HG03280 (cell line): ENCODE measurements at regions not wholly inside any gene's neighbourhood (a gene's known extent, or its start where the extent isn't known, plus 50 kb on each side); places are given as distances from the start of the nearest gene placed in this dataset.

Source experiments
- ATAC-seq: cut with Tn5 transposase; IDR thresholded peaks from one replicate; pipeline ENCODE4 v1.9.1; 2021; ENCODE audit warnings: mild to moderate bottlenecking, moderate library complexity; ENCODE audit not compliant: unreplicated experiment

DNA sequence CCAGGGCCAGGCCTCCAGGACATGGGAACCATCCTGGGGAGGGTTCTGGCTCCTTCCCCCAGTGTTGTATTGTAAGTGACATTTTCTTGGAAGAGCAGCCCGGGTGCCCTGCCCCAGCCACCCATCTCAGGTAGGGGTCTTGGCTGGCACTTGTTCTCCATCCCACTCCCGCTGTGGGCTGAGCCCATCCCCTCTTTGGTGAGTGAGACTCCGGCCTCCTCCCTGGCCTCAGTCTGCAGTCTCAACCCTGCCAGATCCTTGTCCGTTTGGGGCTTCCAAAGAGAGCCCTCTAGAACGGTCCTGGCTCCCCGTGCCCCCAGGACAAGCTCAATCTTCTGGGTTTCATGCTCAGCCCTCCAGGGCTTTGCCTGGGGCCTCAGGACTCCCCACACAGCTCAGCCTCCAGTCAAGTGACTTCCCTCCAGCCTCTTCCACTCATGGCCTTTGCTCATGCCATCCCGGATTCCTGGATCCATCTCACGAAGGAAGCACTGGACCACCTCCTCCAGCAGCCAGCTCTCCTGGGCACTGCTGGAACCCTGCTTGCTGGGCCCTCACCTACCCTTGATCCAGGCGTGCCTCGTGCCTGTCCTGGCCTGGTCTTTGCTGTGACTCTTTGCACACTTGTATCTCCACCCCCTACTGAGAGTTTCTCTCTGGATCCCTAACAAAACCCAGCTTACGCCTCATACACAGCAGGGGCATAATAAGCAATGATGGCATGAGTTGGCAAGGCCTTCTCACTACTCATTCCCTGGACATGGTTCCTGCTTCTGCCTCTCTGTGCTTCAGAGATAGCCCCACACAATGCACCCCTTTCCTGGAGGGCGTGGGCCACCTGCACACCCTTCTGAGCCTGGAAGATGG lies 297.4 kb upstream of the RTL1 start:
- no peak for ATAC-seq

DNA sequence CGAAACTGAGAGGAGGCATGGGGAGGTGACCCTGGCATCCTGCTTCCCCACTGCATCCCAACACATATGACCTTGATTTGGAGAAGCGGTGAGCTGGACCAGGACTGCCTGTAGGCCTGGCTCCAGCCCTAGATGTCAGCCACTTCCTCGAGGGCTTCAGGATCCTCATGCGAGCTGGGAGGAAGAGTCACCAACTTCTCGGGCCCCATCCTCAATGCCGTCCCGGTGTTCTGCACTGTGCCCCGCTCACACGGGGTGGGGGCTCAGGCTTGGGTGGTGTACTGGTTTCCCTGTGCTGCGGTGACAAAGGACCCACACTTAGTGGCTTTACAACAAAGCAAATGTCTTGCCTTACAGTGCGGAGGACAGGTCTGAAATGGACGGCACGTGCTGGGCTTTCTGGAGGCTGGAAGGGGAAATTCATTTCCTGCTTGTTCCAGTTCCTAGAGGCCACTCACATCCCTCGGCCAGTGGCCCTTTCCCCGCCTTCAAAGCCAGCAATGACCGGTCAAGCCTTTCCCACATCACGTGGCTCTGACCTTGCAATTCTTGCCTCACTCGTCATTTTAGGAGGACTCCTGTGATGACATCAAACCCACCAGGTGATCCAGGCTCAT lies 298.1 kb upstream of the RTL1 start:
- no peak for ATAC-seq

DNA sequence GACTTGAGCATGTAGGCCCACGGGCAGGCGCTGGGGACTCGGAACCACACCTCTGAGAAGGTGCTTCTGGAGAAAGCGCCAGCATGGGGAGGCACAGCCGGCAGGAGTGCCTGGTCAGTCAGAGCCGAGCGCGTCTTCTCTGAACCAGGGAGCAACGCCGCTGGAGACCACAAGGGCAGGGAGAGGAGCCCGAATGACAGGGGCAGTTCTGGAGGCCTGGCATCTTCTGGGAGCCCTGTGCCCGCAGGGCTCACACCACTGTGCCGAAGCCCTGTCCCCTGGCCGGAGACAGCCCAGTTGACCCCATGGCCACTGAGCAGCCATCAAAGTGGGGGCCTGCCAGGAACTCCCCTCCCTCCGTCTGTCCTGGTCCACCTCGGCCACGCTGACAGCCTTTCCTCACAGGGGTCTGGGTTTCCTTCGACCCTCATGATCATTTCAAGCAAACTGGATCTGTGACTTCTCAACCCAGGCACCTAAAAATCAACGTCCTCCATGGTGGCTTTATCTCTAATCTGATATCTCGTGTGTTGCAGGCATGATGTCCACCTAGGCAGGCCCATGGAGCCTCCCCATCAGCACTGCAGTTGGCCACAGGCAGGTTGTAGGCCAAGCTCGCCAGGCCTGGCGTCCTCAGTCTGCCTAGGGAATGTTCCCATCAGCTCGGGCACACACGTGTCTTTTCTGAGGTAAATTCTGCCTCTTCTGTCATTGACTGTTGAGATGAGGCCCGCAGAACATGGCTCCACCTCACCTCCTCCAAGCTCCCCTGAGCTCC lies 299.3 kb upstream of the RTL1 start:
- no peak for ATAC-seq

DNA sequence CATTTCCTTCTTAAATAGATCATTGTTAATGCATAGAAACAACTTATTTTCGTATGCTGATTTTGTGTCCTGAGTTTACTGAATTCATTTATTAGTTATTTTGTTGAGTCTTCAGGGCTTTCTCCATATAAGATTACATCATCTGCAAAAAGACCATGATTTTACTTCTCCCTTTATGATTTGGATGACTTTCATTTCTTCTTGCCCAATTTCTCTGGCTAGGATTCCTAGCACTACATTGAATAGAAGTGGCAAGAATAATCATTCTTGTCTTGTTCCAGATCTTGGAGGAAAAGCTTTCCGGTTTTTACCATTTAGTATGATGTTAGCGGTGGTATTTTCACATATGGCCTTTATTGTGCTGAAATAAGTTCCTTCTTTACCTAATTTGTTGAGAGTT lies 303.0 kb upstream of the RTL1 start:
- ATAC-seq = no peak

DNA sequence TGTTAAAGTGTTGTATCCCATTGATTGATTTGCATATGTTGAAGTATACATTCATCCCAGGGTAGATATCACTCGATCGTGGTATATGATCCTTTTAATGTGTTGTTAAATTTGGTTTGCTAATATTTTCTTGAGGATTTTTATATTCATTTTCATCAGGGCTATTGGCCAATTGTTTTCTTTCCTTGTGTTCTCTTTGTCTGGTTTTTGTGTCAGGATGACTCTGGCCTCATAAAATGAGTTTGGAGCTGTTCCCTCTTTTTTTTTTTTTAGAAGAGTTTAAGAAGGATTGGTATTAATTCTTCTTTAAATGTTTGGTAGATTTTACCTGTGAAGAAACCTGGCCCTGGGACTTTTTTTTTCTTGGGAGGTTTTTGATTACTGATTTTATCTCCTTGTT lies 303.5 kb upstream of the RTL1 start:
- no peak for ATAC-seq

DNA sequence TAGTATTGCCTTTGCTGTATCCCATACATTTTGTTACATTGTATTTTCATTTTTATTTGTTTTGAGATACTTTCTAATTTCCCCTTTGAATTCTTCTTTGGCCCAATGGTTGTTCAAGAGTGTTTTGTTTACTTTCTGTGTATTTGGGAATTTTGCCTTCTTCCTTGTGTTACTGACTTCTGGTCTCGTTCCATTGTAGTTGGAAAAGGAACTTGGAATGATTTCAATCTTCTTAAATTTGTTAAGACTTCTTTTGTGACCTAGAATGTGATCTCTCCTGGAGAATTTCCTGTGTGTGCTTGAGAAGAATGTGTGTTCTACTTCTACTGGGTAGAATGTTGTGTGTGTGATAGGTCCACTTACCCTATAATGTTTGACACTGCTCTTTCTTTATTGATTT lies 304.4 kb upstream of the RTL1 start:
- ATAC-seq = no peak

DNA sequence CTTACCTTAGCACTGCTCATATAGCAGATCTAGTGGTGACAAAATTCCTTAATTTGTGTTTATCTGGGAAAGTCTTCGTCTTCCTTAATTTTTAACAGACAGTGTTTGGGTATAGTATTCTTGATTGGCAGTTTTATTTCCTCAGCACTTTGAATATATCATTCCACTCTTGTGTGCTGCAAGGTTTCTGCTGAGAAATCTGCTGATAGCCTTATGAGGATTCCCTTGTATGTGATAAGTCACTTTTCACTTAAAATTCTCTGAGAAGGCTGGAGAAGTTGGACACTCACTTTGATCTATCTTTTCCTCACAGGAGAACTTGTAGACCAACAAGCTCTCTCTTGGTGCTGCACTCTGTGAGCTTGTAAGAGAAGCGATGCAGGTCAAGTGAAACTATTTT lies 306.1 kb upstream of the RTL1 start:
- no peak for ATAC-seq

DNA sequence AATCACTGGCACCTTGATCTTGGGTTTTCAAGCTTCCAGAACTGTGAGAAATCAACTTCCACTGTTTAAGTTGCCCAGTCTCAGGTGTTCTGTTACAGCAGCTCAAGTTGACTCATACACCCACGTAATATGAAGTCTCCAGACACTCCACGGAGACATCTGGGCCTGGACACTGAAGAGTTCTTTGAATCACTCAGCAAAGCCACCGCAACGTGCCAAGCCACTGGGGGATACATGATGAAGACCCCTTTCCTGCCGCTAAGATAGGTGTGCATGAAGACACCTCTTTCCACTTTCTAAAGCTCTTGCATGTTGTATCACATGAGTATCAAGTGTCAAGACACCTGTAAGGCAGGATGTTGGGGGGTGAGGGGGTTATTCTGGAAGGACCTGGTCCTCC lies 311.7 kb upstream of the RTL1 start:
- no peak for ATAC-seq

DNA sequence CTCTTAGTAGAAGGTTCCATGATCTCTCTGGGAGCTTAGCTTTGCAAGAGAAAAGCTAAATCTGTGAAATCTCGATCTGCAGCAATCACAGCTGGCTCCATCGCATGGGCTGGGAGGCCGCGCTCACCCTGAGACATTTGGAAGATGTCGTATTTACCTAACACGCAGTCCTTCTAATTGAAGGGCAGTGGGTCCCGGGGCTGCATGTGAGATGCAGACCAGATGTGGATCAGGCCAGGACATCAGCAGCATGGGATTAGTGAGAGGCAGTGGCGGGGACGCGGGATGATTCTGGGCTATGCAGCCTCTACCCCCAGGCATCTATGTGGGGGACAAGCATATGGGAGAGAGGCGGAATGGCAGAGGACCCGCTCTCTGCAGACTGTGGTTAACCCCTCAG lies 312.4 kb upstream of the RTL1 start:
- no peak for ATAC-seq

DNA sequence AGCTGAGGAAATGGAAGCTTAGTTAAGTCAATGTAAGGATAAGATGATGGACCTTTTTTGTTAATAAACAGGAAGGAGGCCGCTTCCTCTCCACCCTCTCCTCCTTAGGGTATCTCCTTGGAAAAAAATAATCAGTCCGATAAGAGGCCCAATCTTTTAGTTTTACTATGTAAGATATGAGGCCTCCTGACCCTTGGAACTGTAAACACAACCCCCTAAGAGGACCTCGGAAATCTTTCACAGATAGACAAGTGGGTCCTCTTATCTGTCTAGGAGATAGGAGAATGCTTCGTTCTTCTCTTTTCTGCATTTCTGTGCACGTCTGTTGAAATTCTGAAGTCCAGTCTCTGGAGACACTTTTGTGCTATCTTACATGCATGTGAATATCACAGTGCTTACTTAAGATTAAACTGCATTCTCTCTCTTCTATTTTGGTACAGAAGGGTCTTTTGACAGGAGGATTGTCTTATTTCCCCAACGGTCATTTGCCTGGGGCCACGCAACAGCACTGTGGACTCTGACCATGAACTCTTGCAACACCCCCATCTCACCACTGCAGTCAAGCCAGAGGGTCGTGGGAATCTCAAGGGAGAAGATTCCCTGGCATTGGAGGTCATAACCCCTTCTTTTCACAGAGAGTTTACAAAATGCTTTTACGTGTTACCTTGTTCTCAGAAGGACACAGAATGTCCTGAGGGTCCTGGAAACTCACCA lies 313.0 kb upstream of the RTL1 start:
- no peak for ATAC-seq

DNA sequence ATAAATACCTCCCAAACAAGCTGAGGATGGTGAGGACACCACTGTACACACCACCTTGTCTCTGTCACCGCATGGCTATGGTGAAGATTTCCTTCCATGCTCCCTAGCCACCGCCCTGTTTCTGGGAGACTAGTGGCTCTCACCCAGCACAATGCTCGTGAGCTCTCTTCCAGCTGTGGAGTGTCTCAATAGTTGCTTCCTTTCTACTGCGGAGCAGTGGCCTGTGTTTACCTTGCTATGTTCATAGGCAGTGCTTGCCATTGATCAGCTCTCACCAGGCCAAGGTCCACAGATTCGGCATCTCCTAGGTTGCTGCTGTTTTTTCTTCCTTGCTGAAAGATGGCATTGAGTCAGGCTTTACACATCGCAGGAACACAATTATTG lies 313.6 kb upstream of the RTL1 start:
- ATAC-seq = no peak

DNA sequence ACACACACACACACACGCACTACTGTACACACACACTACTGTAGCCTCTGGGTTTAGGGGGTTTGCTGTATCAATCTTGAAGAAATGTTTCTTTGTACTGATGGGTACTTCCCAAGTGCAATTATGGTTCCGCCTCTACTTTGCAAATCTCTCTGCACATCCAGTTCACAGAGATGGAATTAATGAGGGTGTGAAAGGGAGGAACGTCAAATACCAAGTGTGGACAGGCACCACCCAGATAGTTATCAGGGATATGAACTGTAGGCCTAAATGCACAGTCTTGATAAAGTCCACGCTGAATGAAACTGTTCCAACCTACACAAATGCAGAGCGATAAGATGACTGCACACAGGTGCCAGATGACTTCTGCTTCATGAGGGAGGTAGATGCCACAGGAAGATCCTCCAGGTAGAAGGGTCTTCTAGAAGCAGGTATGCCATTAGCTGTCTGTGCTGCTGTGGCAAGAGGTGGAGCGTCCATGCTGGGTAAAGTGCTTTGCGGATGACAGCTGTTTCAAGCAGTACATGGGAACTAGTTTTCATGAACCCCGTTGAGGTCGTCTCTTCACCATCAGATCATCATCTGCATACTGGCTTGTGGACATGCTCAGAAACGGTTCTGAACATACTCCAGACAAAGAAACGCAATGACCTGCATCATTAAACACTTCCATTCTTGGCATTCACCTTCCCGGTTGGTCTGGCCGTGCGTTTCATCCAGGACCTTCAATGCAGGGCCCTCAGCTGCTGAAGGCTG lies 314.3 kb upstream of the RTL1 start:
- no peak for ATAC-seq

DNA sequence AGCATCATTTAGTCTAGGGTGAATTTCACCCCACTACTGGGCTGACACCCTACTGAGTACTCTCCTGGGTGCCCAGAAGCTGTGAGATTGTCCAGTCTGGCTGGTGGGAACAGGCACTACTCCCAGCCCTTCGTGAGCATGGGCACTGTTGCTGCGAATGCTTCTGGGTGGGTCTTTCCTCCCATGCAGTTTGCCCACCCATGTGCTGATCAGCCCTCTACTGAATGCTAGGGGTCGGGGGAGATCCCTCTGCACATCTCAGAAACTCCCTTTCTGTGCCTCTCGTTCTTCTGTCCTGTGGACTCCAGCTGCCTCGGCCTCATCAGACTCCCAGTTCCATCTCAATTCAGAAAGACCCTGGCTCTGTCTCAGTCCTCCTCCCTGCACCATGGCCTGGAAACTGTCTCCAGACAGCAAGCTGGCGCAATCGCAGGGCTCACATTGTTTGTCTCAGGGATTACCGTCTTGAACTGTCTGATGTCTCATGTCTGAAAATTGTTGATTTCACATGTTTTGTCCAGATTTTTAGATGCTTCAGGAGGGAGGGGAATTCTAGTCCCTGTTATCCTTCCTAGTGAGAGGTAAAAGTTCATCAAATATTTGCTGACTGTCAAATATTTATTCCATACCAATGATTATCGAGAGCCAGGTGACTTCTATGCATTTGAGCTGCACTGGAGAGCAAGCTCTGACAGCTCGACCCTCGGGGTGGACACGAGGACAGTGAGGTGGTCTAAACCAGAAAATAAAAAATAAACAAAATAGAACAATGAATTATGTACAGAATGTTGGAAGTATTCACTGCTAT lies 316.6 kb upstream of the RTL1 start:
- ATAC-seq = no peak

DNA sequence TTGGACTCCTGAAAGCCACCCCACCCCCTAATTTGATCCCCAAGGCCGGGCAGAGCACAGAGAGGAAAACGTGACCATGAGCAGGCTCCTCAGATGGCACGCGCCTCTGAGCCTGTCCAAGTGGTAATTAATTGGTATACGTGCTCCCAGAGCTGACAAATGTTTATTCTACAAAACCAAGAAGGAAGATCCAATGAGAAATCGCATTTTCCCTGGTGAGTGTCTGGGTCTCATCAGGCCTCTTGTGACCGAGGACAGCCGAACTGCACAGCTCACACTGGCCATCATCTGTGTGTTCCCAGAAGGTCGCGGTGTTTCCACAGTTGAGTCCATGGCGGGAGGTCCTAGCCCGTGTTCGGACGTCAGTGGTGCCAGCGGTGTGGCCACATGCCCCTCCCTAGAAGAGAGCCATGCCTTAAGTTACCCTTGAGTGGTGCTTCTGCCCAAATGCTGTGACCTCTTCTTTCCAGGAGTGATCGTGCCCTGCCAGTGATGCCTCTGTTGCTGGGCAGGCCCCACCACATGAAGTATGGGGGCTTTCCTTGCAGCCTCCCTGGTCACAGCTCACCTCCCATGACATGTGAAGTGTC lies 317.5 kb upstream of the RTL1 start:
- ATAC-seq = no peak

DNA sequence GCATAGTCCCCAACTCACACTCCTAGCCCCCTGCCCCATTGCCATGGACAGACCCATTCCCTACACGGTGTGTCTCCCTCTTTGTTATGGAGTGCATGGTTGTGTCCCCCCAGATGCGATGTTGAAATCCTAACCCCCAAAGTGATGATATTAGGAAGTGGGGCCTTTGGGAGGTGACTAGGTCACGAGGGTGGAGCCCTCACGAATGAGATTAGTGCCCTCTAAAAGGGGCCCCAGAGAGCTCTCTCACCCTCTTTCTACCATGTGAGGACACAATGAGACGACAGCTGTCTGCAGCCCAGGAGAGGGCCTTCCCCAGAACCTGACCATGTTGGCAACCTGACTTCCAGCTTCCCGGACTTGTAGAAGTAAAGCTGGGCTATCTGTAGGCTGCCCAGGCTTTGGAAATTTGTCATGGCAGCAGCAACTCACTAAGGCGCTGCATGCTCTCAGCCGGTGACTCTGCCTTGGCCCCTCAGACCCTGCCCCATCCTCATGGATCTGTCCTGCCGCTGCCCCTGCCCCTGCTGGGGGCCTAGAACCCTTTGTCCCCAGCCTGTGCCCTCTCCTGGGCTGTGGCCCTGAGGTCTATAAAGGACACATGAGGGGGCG lies 318.1 kb upstream of the RTL1 start:
- no peak for ATAC-seq

DNA sequence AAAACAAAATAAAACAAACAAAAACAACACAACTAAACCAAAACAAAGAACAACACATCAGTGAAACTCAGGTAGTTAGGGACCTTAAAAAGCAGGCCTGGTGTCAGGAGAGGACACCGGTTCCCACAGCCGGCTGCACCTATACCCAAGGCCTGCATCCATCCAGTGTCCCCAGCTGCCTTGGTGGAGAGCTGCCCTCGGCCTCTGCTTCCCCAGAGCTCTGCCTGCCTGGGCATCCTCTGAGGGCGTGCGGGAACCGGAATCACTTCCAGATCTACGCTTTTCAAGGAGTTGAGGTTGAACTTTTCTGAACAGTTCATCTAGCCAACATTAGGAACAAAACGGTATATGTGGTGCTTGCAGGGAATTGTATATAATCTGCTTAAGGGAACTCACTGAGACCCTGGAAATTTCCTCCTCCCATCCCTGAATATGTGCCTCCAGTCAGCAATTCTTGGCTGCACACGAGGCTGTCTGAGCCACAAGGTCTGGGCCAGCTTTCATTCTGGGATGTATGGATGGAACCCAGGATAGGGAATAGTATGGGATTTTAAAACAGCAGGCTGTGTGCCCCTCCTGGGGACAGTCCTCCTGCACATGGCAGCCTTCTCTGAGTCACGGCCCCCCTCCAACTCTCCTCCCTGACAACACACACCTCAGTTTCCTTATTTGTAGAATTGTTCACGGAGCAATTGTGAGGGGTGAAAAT lies 319.0 kb upstream of the RTL1 start:
- no peak for ATAC-seq

DNA sequence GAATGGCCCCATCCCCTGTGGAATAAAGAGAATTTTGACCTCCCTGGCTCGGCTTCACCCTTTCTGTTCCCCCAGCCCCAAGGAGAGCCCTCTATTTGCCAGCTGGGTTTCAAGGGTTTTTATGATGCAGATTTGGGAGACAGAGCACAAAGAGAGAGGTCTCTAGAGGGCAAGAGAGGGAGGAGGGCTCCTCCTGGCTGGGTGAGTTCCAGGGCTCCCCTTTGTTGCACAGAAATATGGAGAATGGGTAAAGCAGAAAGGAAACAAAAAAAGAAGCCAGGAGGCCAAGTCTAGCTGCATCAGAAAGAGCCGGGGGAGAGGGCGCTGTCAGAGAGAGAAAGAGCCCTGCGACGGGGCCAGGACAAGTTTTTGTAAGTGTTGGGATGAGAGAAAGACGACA lies 319.6 kb upstream of the RTL1 start:
- ATAC-seq = no peak

DNA sequence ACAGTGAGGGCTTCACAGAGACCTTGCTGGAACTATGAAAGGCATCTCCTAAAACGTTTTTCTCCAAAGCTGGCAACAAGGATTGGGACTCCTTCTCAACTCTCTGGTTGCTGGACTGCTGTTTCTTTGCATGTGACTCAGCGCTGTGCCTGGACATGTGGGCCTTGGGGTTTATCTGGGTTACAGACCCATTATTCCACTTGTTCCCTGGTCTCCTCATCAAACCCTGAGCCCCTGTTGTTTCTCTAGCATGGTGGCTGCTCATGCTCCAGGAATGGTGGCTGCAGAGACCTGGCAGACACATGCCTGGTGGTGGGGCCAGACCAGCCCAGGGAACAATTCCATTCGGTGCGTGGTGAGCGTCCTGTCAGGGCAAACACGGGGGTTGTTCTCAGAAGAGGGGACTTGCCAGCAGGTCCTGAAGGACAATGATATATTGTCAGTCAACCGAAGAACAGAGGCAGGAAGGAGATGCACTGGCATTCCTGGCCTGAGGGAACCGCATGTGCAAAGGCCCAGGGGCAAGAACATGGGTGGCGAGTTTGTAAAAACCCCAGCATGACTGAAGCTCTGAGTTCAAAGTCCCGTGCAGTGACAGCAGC lies 320.1 kb upstream of the RTL1 start:
- no peak for ATAC-seq
